HG03280 (cell line): ENCODE measurements at regions not wholly inside any gene's neighbourhood (a gene's known extent, or its start where the extent isn't known, plus 50 kb on each side); places are given as distances from the start of the nearest gene placed in this dataset.
"Not testable (repeated sequence)": the region's sequence is repeated elsewhere in the genome, so short reads cannot be mapped to it uniquely, and the experiment has no call there.

Experiments used
- ATAC-seq: cut with Tn5 transposase; IDR thresholded peaks from one replicate; pipeline ENCODE4 v1.9.1; 2021; ENCODE audit warnings: mild to moderate bottlenecking, moderate library complexity; ENCODE audit not compliant: unreplicated experiment

DNA sequence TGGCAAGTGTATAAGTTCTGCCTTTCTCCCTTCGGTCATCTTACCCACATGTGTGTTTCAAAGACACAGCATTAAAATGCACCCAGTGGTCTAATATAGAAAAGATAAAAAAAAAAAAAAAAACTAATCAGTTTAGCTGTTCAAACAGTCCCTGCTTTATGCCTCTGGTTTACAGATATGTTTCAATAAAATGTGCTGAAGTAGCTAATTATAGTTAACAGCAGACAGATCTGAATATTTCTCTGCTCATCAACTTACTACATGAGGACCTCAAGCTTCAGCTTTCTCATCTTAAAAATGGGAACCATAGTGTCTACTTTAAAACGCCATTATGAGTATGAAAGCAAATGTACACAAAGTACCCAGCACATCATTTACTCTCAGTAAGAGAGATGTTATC lies 280.6 kb upstream of the DEFB112 start:
- ATAC-seq = no peak

DNA sequence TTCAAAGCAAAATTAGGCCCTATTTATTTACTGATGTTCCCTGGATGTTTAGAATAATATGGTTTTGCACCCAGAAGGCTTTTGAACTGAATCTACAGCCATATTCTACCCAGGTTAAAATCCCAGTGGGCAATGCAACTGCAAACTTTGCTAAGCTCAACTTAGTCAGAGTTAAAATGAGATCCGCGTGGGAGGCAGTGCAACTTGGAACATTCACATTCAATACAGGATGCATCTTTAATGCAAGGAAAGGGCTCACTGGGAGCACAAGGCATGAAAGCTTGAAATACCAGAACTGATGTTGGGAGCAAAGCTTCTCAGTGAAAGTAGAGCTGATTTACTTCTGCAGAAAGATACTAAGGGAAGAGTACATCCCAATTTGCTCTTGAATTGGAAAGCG lies 281.2 kb upstream of the DEFB112 start:
- ATAC-seq = no peak

DNA sequence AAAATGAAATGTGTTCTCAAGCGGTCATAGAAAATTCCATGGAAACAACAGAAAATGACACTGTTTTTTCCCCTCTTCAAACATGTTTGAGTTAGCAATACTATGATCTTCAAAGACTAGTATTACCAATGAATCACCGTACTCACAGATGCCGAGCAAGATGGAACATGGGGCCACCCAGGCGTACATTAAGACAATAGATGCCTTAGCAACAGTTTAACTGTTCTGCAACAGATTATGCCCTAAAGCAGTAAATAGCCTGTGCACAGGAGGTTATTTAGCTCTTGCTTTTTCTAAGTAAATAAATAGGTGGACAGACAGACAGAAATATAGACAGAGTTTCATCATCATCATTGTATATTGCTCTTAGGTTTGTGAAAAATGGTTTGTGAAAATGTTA lies 284.0 kb upstream of the DEFB112 start:
- ATAC-seq = no peak

DNA sequence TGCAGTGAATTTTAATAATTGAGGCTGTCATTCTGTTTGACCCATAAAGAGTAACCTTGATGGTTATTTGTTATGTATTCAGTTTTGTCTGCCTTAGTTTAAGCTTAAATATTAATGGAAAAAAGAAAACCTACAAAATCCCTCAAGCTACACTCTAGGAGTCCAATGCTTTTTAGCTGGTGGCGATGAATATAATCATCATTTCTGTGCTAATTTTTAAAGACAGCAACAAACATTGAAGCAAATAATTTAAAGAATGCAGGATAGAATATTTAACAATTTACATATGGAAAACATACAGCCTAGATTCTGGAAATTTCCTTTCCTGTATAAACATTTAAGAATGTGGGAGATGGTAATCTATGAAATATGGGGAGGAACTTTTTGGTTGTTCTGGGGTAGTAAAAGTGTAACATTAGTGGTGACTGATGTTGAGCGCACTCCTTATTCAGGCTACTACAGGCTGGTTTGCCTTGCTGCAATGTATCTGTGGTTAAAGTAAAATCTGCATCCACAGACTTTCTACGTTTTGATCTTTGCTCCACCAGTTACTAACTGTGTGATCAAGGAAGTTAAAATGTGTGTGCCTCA lies 287.9 kb upstream of the DEFB112 start:
- no peak for ATAC-seq

DNA sequence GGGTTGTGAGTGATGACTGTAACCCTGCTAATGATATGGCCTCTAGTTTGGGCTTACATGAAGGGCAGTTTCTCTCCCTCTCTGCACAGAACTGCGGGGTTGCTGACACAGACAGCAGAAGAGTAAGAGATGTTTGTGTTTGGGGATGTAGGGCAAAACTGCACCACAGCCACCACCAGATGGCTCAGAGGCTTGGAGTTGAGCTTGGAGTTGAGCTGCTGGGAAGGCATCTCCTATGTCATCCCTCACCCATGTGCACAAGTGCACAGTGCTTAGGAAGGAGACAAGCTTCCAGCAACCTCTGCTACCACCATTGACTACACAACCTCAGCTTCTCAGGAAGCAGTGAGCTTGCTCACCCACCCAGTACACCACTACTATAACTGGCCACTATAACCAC lies 303.9 kb upstream of the DEFB112 start:
- no peak for ATAC-seq

DNA sequence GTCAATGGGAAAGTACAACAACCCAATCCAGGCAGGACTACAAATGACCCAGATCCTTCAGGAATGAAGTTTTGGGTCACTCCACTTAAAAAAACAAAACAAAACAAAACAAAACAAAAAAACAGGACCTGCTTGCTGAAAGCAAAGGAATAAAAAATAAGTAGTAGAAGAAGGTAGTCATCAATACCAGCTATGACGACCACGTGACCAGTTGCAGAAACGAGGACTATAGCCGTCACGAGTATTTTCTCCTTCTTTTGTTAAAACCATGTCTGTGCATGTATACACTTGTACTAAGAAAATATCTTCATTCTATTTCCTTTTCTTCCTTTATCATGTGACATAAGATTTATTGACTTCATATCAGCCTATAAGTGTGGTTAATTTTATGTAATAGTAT lies 308.4 kb upstream of the DEFB112 start:
- ATAC-seq = no peak

DNA sequence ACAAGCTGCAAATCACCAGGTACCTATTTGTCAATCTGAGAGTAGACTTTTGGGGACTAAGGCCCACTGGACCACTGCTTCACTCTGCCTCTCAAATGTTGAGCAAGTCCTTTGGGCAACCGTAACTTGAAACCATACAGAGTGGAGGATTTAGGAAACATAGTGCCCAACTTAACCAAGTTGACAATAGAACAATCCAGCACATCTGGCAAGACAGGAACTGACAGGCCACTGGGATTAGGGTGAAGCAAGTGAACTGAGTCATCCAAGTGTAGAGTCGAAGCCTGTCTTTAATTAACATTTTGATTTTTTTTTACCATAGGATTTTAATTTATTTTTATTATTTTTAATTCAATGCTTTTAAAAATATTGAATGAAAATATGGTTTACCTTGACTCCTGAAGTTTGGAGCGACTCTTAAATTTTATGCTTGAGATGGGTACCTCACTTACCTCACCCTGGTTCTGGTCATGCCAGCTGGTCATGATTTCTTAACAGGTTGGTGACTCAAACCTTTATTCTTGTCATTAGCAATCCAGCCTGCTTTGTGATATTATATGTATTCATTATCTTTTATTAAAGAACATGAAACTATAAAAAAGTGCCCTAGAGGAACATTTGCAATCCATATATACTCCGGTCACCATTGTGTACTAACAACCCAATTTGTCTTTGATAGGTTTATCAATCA lies 312.1 kb upstream of the DEFB112 start:
- no peak for ATAC-seq

DNA sequence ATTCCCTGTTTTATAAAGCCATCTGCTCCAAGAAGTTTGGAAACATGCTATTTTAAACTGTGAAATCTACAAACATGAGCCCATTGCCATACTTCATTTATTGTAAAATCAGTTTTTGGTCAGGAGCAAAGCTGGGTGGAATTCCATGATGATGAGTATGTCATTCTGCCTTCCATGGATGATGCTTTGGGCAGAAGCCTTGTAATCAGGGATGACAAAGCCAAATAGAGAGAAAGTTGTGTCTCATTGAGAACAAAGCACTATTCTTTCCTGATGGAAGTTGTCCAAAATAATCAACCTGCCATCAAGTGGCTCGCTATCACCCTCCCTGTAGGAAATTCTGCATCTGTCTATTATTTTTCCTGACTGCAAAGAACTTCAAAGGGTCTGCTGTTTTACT lies 313.0 kb upstream of the DEFB112 start:
- no peak for ATAC-seq

DNA sequence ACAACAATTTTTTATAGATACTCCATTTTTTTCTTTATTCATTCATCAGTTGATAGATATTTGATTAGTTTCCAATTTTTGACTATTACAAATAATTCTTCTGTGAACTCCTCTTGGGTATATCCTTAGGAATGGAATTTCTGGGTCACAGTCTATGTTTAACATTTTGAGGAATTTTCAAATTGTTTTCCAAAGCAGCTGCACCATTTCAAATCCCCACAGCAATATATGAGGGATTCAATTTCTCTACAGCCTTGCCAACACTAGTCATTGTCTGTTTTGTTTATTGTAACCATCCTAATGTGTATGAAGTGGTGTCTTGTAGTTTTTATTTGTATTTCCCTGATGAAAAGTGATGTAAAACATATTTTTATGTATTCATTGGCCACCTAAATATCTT lies 320.3 kb upstream of the DEFB112 start:
- ATAC-seq = no peak

DNA sequence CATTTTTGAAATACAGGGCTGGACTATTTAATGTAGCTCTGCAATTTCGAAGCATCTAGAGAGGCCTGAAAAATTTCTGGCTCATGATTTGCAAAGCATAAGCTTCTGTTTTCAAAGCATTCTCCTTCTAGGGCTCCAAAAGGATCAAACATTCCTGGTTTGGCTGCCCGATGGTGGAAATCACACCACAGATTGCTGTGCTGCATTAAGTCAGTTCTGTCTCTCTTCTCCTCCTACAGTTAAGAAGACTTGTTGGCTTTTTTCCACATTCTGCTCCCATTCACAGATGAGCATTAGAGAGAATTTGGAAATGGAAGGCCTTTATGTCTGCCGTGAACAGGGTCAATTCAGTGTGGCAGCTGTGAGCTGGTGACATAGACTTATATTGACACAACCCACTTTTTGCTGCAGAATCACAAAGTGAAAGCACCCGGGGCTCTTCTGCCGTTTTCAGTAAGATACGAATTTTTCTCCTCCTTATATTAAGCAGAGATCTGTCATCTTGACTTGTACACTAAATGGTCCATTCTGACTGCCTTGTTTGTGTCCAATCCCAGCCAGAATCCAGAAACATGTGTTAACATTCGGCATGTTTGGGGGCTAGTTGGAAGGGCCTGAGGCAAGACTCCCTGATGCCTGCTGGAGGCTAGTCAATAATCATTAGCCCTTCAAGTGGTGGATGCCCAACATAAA lies 330.8 kb upstream of the DEFB112 start:
- ATAC-seq = no peak

DNA sequence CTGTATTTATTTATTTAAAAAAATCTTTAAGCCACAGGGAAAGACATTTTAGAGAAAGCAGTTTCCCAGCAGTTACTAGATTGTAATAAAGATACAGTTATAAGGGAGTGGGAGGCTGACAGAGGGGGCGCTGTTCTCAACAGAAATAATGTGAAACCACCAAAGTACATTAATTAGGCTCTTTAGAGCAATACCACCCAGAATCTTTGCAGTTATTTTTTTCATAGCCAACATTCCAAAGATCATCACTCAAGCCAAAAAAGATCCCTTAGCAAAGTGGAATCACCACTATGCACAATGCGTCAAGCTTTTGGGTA lies 331.3 kb upstream of the DEFB112 start:
- ATAC-seq = no peak

DNA sequence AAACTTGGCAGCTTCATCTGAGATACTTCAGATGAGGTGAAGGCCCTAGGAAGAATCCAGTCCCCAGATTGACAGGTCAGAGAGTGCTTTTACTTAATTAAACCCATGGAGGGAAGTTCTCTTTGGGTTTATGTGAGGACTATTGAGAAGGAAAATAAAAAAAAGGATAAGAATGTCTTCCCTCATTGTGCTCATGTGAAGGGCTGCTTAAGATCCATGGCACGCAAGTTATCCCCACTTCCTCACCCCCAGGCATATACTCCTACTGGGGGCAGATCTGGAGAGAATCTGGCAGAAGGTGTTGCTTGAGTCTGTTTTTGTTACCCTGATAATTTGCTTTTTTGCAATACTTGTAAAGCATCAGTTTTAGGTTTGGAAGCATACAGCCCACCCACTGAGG lies 322.9 kb upstream of the TFAP2D start:
- ATAC-seq = no peak

DNA sequence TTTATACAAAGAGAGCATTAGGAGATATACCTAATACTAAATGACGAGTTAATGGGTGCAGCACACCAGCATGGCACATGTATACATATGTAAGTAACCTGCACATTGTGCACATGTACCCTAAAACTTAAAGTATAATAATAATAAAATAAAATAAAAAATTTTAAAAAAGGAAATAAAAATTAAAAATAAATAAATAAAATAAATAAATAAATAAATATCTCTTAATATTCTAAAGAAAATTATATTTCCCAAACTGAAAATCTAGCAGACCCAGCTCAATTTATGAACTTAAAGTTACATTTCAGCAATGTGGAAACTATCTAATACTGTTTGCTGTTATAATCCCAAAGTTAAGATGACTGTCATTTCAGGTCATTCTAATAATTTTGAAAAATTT lies 319.2 kb upstream of the TFAP2D start:
- not testable (repeated sequence) for ATAC-seq

DNA sequence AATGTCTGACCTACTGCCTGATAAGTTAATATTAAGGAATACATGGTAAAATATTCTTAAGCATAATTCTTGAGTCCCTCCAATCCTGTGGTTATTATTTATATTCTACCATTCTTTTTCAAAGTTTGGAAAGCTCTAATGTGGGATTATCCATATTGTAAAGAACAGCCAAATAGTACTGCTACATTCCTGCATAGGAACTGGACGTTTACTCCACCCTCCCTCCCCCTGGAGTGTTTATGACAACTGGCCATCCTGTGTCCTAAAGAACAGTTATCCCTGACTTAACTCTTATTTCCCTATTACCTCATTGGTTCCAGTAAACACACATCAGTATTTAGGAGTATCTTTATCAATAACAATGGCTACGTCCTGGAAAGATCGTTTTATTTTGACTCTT lies 308.7 kb upstream of the TFAP2D start:
- ATAC-seq = no peak

DNA sequence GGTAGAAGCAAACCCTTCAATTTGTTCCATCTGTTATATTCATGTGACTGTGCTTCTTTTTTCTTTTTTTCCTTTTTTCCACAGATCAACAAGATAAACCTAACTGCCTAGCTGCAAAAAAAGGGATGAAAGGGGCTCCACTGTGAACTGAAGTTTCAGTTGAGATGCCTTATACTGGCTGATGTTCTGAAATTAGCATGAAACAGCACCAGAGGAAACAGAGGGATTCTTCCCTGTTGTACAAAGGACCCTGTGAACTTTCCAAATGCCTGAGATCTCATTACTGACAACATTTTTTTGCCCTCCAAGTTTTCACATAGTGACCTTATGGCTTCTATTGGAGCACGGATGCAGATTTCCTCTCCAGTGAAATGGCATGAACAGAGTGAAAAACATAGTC lies 302.7 kb upstream of the TFAP2D start:
- no peak for ATAC-seq

DNA sequence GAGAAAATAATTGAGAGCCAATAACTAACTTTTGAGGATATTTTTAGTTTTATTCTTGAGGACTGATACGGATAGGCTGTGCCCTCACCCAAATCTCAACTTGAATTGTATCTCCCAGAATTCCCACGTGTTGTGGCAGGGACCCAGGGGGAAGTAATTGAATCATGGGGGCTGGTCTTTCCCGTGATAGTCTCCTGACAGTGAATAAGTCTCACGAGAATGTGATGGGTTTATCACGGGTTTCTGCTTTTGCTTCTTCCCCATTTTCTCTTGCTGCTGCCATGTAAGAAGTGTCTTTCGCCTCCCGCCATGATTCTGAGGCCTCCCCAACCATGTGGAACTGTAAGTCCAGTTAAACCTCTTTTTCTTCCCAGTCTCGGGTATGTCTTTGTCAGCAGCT lies 292.3 kb upstream of the TFAP2D start:
- not testable (repeated sequence) for ATAC-seq

DNA sequence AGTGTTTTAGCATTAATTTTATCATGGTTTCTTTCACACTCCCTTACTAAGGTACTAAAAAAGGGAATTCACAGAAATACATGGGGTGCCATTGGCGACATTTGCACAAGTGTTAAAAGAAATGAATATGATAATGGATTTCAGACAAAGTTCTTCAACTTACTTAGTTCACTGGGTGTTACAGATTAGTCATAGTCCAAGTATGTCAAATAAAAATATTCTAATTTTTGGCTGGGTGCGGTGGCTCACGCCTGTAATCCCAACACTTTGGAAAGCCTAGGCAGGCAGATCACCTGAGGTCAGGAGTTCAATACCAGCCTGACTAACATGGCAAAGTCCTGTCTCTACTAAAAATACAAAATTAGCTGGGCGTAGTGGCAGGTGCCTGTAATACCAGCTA lies 286.1 kb upstream of the TFAP2D start:
- ATAC-seq = no peak

DNA sequence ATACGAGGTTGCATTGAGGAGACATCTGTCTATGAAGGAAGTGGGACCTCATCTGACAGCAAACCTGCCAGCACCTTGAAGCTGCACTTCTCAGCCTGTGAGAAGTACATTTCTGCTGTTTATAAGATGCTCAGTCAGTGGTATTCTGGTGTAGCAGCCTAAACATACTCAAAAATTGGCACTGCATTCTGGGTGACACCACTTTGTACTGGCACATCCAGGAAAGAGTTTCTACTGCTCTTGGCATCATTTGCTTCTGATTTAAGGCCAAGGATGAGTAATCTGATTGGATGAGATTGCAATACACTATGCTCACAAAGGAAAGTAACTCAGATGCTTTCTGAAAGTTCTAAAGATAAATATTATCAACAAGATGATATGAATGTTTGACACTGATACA lies 275.4 kb upstream of the TFAP2D start:
- ATAC-seq = no peak

DNA sequence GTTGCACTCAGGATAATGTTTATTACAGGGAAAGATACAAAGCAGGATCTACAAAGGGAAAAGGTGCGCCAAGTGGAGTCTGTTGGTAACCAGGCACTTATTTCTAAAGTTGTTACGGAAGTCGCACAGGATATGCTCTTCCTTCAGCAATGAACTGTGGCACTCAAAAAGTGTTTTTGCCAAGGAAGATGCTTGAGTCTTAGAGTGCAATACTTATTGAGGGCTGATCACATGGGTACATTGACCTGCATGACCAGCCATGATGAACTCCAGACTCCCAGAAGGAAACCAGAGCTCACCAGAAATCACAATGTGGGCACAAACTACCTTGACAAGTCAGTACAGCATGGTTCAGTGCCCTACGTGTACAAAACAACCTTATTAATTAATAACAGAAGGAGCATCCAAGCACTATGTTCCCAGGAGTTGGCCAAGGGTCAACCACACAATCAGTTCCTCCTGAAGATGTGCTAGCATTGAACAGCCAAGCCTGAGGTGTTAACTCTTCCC lies 270.7 kb upstream of the TFAP2D start:
- no peak for ATAC-seq

DNA sequence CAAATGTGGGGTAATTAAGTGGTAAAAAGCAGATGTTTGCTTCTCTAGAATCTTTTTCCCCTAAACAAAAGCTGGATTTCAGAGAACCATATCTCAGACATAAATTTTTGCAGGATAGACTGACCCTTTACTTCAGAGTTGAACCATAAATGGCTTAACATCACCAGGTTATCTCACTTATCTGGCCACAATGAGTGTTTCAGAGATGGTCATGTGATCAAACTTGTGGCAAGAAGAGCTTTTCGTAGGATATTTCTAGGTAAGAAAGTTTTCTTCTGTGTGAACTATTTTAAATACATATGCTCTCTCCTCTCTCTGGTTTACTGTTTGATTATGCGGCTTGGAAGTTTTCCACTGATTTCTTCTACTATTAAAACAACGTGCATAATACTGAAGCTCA lies 270.2 kb upstream of the TFAP2D start:
- ATAC-seq = no peak

DNA sequence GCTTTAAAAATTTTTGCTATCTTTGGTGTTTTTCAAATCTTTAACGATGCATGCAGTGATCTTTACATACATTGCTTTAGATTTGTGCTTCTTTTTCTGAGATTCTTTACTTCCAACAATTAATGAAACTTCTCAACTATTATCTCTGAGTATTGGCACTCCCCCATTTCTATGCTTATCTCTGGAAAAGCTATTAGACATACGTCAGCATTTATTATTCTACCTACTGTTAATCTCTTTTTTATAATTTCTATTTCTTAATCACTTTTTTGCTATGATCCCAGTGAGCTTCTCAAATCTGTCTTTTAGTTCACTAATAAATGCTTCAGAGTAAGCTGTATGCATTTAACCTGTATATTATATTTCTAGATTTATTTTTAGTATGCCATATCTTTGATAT lies 264.2 kb upstream of the TFAP2D start:
- no peak for ATAC-seq

DNA sequence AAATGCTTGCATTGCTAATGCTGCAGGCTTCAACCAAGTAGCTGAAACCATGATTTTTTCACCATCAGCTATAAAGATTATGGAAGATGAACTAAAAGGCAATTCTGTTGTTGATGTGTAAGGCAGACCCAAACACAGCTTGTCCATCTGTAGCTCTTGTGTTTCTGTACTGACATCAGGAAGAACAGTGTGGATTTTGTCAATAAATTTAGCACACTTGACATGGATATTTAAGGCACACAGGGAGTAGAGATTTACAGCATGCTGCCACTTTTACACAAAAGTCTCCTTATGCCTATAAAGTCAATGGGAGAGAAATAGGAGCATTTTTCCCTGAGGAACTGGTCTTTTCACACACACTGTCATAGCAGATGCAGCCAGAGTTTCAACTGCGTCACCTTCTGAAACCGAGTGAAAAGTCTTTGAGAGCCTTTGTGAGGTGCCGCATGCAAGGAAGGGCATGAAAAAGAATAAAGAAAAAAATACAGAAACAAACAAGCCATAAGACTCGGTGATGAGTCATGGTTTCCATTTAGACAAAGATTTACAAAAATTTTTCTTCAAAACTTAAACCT lies 261.4 kb upstream of the TFAP2D start:
- no peak for ATAC-seq
